ENCODE measurements at regions not wholly inside any gene's neighbourhood (a gene's known extent, or its start where the extent isn't known, plus 50 kb on each side); places are given as distances from the start of the nearest gene placed in this dataset.
"Not testable (repeated sequence)": the region's sequence is repeated elsewhere in the genome, so short reads cannot be mapped to it uniquely, and the experiment has no call there.

DNA sequence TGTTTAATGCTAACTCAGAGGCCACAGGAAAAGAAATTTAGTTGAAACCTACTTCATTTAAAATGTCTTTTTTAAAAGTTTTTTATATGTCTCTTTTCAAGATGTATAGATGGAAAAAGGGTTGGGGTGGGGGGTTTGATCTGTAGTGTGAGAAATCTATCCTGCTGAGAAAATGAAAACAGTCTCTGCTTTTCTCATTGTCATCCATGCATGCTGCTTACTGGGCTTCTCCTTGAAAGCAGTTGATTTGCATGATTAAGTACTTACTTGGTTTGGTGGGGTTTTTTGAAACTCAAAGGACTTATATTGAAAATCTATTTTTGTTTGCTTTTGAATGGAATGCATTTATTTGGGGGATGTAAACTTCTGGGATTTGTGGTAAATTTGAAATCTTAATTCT is 313.6 kb upstream of the DKK2 start:
- DNase-seq: no peak
- no peak overlapping the region for H3K27ac ChIP-seq

DNA sequence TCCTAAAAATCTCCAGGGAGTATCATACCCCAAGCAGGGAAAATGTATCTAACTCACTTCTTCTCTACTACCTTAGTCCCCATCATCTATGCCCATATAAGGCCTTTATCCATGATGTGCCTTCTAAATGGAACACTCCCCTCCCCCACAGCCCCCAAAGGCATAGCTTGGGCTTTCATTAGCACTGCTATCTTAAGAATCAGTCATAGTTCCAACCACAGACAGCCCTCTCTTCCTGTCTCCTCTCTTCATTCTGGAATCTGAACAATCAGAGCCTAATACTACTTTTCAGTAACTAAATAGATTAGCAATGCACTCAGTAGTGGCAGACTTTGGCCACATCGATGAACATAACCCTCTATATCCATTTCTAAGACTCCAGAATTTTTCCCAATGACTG is 313.2 kb upstream of the DKK2 start:
- TF ChIP-seq, protein P1, sequence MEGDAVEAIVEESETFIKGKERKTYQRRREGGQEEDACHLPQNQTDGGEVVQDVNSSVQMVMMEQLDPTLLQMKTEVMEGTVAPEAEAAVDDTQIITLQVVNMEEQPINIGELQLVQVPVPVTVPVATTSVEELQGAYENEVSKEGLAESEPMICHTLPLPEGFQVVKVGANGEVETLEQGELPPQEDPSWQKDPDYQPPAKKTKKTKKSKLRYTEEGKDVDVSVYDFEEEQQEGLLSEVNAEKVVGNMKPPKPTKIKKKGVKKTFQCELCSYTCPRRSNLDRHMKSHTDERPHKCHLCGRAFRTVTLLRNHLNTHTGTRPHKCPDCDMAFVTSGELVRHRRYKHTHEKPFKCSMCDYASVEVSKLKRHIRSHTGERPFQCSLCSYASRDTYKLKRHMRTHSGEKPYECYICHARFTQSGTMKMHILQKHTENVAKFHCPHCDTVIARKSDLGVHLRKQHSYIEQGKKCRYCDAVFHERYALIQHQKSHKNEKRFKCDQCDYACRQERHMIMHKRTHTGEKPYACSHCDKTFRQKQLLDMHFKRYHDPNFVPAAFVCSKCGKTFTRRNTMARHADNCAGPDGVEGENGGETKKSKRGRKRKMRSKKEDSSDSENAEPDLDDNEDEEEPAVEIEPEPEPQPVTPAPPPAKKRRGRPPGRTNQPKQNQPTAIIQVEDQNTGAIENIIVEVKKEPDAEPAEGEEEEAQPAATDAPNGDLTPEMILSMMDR (IDR thresholded peaks at IDR 0.05; ENCODE audit: low read depth, low read length): no peak
- H3K9me3 ChIP-seq (ENCODE audit: severe bottlenecking): peaks cover 6% of the 10 kb centered on the region
- H3K27me3 ChIP-seq (ENCODE audit: insufficient read depth, low read depth, severe bottlenecking): no peaks in the 10 kb centered on the region
- DNase-seq: no peak
- no peak overlapping the region for H3K27ac ChIP-seq
- no peaks in the 10 kb centered on the region for H3K36me3 ChIP-seq
- no peak overlapping the region for H3K4me3 ChIP-seq (ENCODE audit: low read depth, low read length)

More for the DNA sequence above, 313.6 kb upstream of the DKK2 start:
- TF ChIP-seq, protein P1 (IDR thresholded peaks at IDR 0.05; ENCODE audit: low read depth, low read length): no peak
- H3K27me3 ChIP-seq (ENCODE audit: insufficient read depth, low read depth, severe bottlenecking): no peaks in the 10 kb centered on the region
- no peak overlapping the region for H3K4me3 ChIP-seq (ENCODE audit: low read depth, low read length)
- peaks cover 8% of the 10 kb centered on the region for H3K9me3 ChIP-seq (ENCODE audit: severe bottlenecking)
- no peaks in the 10 kb centered on the region for H3K36me3 ChIP-seq

DNA sequence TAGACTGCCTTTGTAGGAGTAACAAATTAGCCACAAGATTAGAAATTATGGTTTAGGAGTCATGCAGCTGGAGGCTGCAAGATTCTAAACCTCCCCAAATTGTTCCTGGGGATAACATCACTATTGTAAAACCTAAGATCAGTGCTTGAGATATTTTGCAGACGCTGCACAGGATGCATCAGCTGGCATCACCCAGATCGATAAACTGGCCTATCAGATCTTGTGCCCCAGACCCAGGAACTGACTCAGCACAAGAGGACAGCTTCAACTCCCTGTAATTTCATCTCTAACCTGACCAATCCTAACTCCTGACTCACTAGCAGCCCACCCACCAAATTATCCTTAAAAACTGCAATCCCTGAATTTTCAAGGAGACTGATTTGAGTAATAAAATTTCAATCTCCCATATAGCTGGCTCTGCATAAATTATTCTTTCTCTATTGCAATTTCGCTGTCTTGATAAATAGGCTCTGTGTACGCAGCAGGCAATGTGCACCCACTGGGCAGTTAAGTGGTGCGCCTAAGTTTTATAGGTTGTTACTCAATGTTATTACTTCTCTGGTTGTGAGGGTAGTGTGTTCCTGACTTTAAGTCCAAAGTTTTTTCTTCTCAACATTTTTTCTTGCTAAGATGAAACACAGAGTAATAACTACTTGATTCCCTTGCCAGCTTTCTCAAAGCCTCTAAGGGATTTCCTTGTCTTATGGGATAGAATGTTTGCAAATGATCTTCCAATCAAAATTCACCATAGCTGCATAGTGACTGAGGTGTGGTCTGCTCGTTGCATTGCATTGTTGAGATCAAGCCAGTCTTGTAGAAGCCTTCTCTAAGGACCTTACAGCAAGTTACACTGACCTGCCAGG is 312.3 kb upstream of the DKK2 start:
- no peak overlapping the region for H3K27ac ChIP-seq
- no peaks in the 10 kb centered on the region for H3K9me3 ChIP-seq (ENCODE audit: severe bottlenecking)
- no peak overlapping the region for H3K4me3 ChIP-seq (ENCODE audit: low read depth, low read length)
- H3K27me3 ChIP-seq (ENCODE audit: insufficient read depth, low read depth, severe bottlenecking): no peaks in the 10 kb centered on the region
- TF ChIP-seq, protein P1 (IDR thresholded peaks at IDR 0.05; ENCODE audit: low read depth, low read length): no peak
- no peak for DNase-seq
- H3K36me3 ChIP-seq: no peaks in the 10 kb centered on the region

DNA sequence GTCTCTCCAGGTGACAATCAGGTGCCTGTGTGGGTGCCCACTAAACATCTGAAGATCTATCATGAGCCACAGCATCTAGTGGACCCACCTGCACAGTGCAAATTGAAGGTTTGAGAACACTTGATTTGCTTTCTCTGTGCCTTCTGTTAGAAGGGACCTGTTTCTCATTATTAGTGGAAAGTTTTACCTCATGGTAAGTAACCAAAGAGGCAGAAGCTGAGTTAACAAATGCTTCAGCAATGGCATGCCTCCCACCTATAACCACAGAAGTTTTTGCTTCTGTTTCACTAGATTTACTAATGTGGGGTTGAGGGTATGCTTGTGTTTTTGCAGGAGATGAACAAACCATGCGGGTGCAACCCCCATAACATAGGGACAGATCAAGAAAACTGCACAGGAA is 297.4 kb upstream of the DKK2 start:
- no peaks in the 10 kb centered on the region for H3K9me3 ChIP-seq (ENCODE audit: severe bottlenecking)
- no peaks in the 10 kb centered on the region for H3K36me3 ChIP-seq
- H3K27ac ChIP-seq: no peak overlapping the region
- DNase-seq: no peak
- no peak overlapping the region for H3K4me3 ChIP-seq (ENCODE audit: low read depth, low read length)
- no peaks in the 10 kb centered on the region for H3K27me3 ChIP-seq (ENCODE audit: insufficient read depth, low read depth, severe bottlenecking)
- TF ChIP-seq, protein P1 (IDR thresholded peaks at IDR 0.05; ENCODE audit: low read depth, low read length): no peak

DNA sequence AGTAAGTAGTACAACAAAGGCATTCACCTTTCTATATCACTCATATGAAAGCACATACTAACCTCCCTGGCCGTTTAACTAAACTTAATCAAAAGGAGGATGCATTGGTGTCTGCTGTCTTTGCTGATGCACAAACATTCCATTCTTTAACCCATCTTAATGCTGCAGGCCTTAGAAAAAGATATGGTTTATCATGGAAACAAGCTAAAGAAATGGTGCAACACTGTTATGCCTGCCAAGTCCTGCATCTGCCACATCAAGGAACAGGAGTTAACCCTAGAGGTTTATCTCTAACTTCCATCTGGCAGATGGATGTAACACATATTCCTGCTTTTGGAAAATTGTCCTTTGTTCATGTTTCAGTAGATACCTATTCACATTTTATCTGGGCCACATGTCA is 296.5 kb upstream of the DKK2 start:
- not testable (repeated sequence) for H3K27me3 ChIP-seq (ENCODE audit: insufficient read depth, low read depth, severe bottlenecking); DNase-seq

DNA sequence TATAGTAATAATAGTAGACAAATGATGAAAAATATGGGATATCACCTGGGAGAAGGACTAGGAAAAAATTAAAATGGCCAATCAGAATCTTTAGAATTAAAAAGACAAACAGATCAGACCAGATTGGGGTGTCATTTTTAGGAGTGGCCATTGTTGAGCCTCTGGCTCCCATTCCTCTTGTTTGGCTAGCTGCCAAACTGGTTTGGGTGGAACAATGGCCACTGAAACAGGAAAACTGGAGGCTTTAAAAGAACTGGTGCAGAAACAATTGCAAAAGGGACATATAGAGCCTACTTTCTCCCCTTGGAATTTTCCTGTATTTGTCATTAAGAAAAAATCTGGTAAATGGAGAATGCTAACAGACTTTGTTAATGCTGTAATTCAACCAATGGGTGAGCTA is 294.8 kb upstream of the DKK2 start:
- Histone ChIP-seq H3K9me3 (ENCODE audit: severe bottlenecking) (peaks cover 7% of the 10 kb centered on the region), H3K27ac (no peak overlapping the region), H3K4me3 (ENCODE audit: low read depth, low read length) (no peak overlapping the region), H3K36me3 (no peaks in the 10 kb centered on the region), H3K27me3 (ENCODE audit: insufficient read depth, low read depth, severe bottlenecking) (no peaks in the 10 kb centered on the region)
- no peak for DNase-seq
- TF ChIP-seq, protein P1 (IDR thresholded peaks at IDR 0.05; ENCODE audit: low read depth, low read length): no peak

More for the DNA sequence above, 296.5 kb upstream of the DKK2 start:
- not testable (repeated sequence) for H3K36me3 ChIP-seq; H3K4me3 ChIP-seq (ENCODE audit: low read depth, low read length); H3K9me3 ChIP-seq (ENCODE audit: severe bottlenecking); H3K27ac ChIP-seq
